HepG2 (cell line): ENCODE measurements at regions not wholly inside any gene's neighbourhood (a gene's known extent, or its start where the extent isn't known, plus 50 kb on each side); places are given as distances from the start of the nearest gene placed in this dataset.

Source experiments
- ATAC-seq: fragments of 200-7000 bp; cut with Tn5 transposase; 3 replicates; pipeline ENCODE4 v1.9.1; 2020; ENCODE audit warnings: mild to moderate bottlenecking, moderate library complexity
- BruUV-seq: library from RNA; stranded (reverse); fragments of 400-500 nt; replicated peaks from 2 replicates; lab custom pipeline; 2021; lab: Mats Ljungman, UMichigan
- CTCF ChIA-PET: fragments of 300-600 bp; formaldehyde crosslinking; extraction: SDS; loops from one replicate; lab custom pipeline; 2021; ENCODE audit warnings: low total read pairs, inconsistent platforms, low intra/inter-chr PET ratio; lab: Yijun Ruan, JAX
- POLR2A ChIA-PET: fragments of 350-600 bp; sonication (Branson Sonifier 250); formaldehyde crosslinking; loops from one replicate; lab custom pipeline; 2020; ENCODE audit warnings: antibody characterized with exemption, inconsistent platforms; lab: Yijun Ruan, JAX
- DNase-seq: peaks from one replicate; pipeline ENCODE4 v3.0.0-alpha.2; 2015; ENCODE audit warnings: low spot score
- FAIRE-seq: peaks from 3 replicates; lab custom pipeline; 2011; peaks lifted over from hg19 to GRCh38; lab: Jason Lieb, UNC
- H2AFZ ChIP-seq: one replicate; pipeline ENCODE4 v1.6.1; 2011; ENCODE audit warnings: low read length, inconsistent platforms
- H3K27ac ChIP-seq: fragments of 300-600 bp; 3 replicates; pipeline ENCODE4 v1.8.0; 2011; ENCODE audit warnings: mixed run types, mild to moderate bottlenecking, mixed read lengths, low read length, inconsistent platforms; ENCODE audit not compliant: insufficient read depth; ENCODE audit errors: extremely low read length
- H3K27me3 ChIP-seq, 2 experiments: fragments of 200-600 bp in 1 of 2; 2 replicates in 1 of 2; 3 replicates in 1 of 2; pipeline versions ENCODE4 v1.6.0 to v1.8.0; 2011; ENCODE audit warnings: low read length in 2 of 2, mild to moderate bottlenecking in 2 of 2, moderate library complexity in 2 of 2, inconsistent platforms in 1 of 2; ENCODE audit not compliant: insufficient read depth in 2 of 2, control insufficient read depth in 1 of 2
- H3K36me3 ChIP-seq, 2 experiments: fragments of 200-600 bp in 1 of 2; replicated peaks in 1 of 2; 2 replicates in 1 of 2; 3 replicates in 1 of 2; pipeline versions ENCODE4 v1.5.1 to v1.8.0; 2011; ENCODE audit warnings: low read length in 2 of 2, inconsistent platforms in 1 of 2; ENCODE audit not compliant: insufficient read depth in 2 of 2, control insufficient read depth in 1 of 2
- H3K4me1 ChIP-seq: 2 replicates; pipeline ENCODE4 v1.5.1; 2012; ENCODE audit warnings: low read length, inconsistent platforms; ENCODE audit not compliant: insufficient read depth
- H3K4me2 ChIP-seq: 2 replicates; pipeline ENCODE4 v1.6.0; 2011; ENCODE audit warnings: low read depth, low read length, inconsistent platforms
- H3K4me3 ChIP-seq, 3 experiments: fragments of 200-600 bp in 1 of 3; sonication (generic), shearing (Covaris generic) in 1 of 3; replicated peaks in 1 of 3; 2 replicates each; pipeline ENCODE4 v1.5.1; 2011 to 2016; ENCODE audit warnings: low read length in 3 of 3, inconsistent platforms in 2 of 3, low read depth in 2 of 3, mild to moderate bottlenecking in 2 of 3, control low read depth in 1 of 3, mixed read lengths in 1 of 3; ENCODE audit not compliant: insufficient read depth in 1 of 3
- H3K79me2 ChIP-seq: one replicate; pipeline ENCODE4 v1.6.1; 2011; ENCODE audit warnings: low read length, inconsistent platforms; ENCODE audit not compliant: insufficient read depth
- H3K9ac ChIP-seq: 2 replicates; pipeline ENCODE4 v1.6.0; 2011; ENCODE audit warnings: mild to moderate bottlenecking, low read depth, low read length, inconsistent platforms; ENCODE audit not compliant: insufficient read depth
- H3K9me3 ChIP-seq: 2 replicates; pipeline ENCODE4 v1.5.1; 2012; ENCODE audit warnings: mild to moderate bottlenecking, low read length
- H4K20me1 ChIP-seq: 2 replicates; pipeline ENCODE4 v1.6.0; 2011; ENCODE audit warnings: inconsistent platforms, mild to moderate bottlenecking, low read length, moderate library complexity; ENCODE audit not compliant: insufficient read depth
- CHD2 ChIP-seq: IDR thresholded peaks from 2 replicates; pipeline ENCODE4 v1.6.1; 2011; ENCODE audit warnings: low read depth, low read length, improper control_type of control experiment
- DR1 ChIP-seq: sonication (generic); formaldehyde crosslinking; IDR thresholded peaks from 2 replicates; pipeline ENCODE4 v1.8.0; 2021; ENCODE audit warnings: mild to moderate bottlenecking, missing genetic modification reagents, inconsistent platforms
- HCFC1 ChIP-seq: fragments of 150-350 bp; IDR thresholded peaks from 2 replicates; pipeline ENCODE4 v1.6.1; 2014; ENCODE audit warnings: low read depth, low read length
- KDM5B ChIP-seq: sonication (generic); formaldehyde crosslinking; IDR thresholded peaks from 2 replicates; pipeline ENCODE4 v1.4.0; 2020; ENCODE audit warnings: missing genetic modification reagents, mild to moderate bottlenecking, borderline replicate concordance
- MED13 ChIP-seq: sonication (generic); formaldehyde crosslinking; IDR thresholded peaks from 2 replicates; pipeline ENCODE4 v1.5.0; 2020; ENCODE audit warnings: missing genetic modification reagents
- MXI1 ChIP-seq: IDR thresholded peaks from 3 replicates; pipeline ENCODE4 v1.6.1; 2012; ENCODE audit warnings: low read depth, low read length, inconsistent platforms, borderline replicate concordance
- PRMT3 ChIP-seq: sonication (generic); formaldehyde crosslinking; IDR thresholded peaks from 2 replicates; pipeline ENCODE4 v1.8.1; 2022; ENCODE audit warnings: low read depth, mild to moderate bottlenecking, moderate library complexity, missing genetic modification reagents, borderline replicate concordance
- PTBP1 ChIP-seq: fragments of 200-400 bp; formaldehyde crosslinking; IDR thresholded peaks from 2 replicates; pipeline ENCODE4 v1.6.1; 2018; ENCODE audit warnings: low read length, low read depth; ENCODE audit not compliant: poor library complexity, severe bottlenecking
- RNF2 ChIP-seq: fragments of 450-650 bp; conservative IDR thresholded peaks from 2 replicates; pipeline ENCODE4 v1.6.1; 2016; ENCODE audit warnings: low read depth
- TEAD2 ChIP-seq: sonication (generic); formaldehyde crosslinking; IDR thresholded peaks from 2 replicates; pipeline ENCODE4 v1.9.0; 2021; ENCODE audit warnings: missing genetic modification reagents
- ZNF614 ChIP-seq: IDR thresholded peaks from 2 replicates; pipeline ENCODE4 v1.6.1; 2018; ENCODE audit warnings: missing biosample characterization, missing genetic modification reagents, inconsistent platforms, borderline replicate concordance
- ZNF883 ChIP-seq: sonication (generic); formaldehyde crosslinking; IDR thresholded peaks from 2 replicates; pipeline ENCODE4 v1.5.1; 2020; ENCODE audit warnings: mild to moderate bottlenecking, missing genetic modification reagents; ENCODE audit errors: not compliant biosample characterization
- ZSCAN31 ChIP-seq: sonication (generic); formaldehyde crosslinking; IDR thresholded peaks from 2 replicates; pipeline ENCODE4 v1.5.0; 2020; ENCODE audit warnings: low read depth, mild to moderate bottlenecking, missing genetic modification reagents
- WGBS: methylation state at CpG from one replicate; pipeline ENCODE4 v1.1.6; 2017; ENCODE audit warnings: low lambda C conversion rate; 5-methylcytosine and 5-hydroxymethylcytosine counted together
- in situ Hi-C: cut with HindIII; loops from 2 replicates; pipeline ENCODE4 v1.10.0; 2017; ENCODE audit warnings: low pct_unique_long_range_greater_than_20kb; ENCODE audit not compliant: extremely low pct_ligation_motif_present
- intact Hi-C: fragments of 100-400 bp; cut with micrococcal nuclease; formaldehyde crosslinking; loops from one replicate; pipeline ENCODE4 v1.10.0; 2022; ENCODE audit not compliant: unreplicated experiment
- TF ChIP-seq, protein P1 (sequence below): sonication (generic); formaldehyde crosslinking; IDR thresholded peaks from 2 replicates; pipeline ENCODE4 v1.5.0; 2020; ENCODE audit warnings: mild to moderate bottlenecking, missing genetic modification reagents
- TF ChIP-seq, protein P2 (sequence below): sonication (generic); formaldehyde crosslinking; IDR thresholded peaks from 2 replicates; pipeline ENCODE4 v1.8.0; 2022; ENCODE audit warnings: missing genetic modification reagents, low read depth, mild to moderate bottlenecking, borderline replicate concordance
- TF ChIP-seq, protein P3 (sequence below): IDR thresholded peaks from 2 replicates; pipeline ENCODE4 v1.6.1; 2016; ENCODE audit warnings: mild to moderate bottlenecking

DNA sequence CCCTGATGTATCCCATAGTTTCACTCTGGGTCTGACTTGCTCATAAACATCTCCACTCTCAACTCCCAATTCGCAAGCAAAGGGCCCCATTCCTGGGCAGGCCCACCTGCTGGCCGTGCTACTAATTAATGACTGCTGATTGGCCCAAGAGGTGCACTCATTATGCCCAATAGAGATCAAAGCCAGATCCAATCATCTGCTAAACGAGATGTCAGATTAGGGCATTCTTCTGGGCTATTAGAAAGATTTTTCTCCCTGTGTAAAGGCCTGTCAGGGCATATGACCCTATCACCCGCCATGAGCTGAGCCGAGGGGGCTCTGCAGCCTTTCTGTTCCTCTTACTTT, 103.4 kb upstream of the HAAO start:
- BruUV-seq: no TSS peak
- no peaks in the 10 kb centered on the region for H3K9me3 ChIP-seq
- H3K27ac ChIP-seq: no peak overlapping the region
- ATAC-seq (no peak), DNase-seq (no peak)
- H3K9ac ChIP-seq: no peak overlapping the region
- H3K36me3 ChIP-seq: no peaks in the 10 kb centered on the region
- H3K4me3 ChIP-seq: no peak overlapping the region
- intact Hi-C loops (no loop called here), in situ Hi-C loops (no loop called here)
- WGBS: 43% methylated on average over 5 of the region's 5 CpGs
- H3K27me3 ChIP-seq: peaks cover 0 to 27% of the 10 kb centered on the region in 2 experiments; a peak in 3 of 5 replicates
- no peak overlapping the region for H2AFZ ChIP-seq
- TF ChIP-seq ZNF883 (CRISPR knock-in tag): no peak
- TF ChIP-seq KDM5B: no peak
- TF ChIP-seq RNF2: no peak
- TF ChIP-seq PRMT3 (CRISPR knock-in tag): no peak
- TF ChIP-seq, protein P1, sequence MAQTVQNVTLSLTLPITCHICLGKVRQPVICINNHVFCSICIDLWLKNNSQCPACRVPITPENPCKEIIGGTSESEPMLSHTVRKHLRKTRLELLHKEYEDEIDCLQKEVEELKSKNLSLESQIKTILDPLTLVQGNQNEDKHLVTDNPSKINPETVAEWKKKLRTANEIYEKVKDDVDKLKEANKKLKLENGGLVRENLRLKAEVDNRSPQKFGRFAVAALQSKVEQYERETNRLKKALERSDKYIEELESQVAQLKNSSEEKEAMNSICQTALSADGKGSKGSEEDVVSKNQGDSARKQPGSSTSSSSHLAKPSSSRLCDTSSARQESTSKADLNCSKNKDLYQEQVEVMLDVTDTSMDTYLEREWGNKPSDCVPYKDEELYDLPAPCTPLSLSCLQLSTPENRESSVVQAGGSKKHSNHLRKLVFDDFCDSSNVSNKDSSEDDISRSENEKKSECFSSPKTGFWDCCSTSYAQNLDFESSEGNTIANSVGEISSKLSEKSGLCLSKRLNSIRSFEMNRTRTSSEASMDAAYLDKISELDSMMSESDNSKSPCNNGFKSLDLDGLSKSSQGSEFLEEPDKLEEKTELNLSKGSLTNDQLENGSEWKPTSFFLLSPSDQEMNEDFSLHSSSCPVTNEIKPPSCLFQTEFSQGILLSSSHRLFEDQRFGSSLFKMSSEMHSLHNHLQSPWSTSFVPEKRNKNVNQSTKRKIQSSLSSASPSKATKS (CRISPR knock-in tag): no peak
- TF ChIP-seq, protein P2, sequence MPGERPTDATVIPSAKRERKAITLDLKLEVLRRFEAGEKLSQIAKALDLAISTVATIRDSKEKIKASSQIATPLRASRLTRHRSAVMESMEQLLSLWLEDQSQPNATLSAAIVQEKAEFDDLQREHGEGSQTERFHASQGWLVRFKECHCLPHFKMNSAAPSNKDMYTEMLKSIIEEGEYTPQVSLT: no peak
- TF ChIP-seq CHD2: no peak
- TF ChIP-seq MED13: no peak
- no peak for TF ChIP-seq HCFC1
- no peak for TF ChIP-seq MXI1
- no peak for TF ChIP-seq ZNF614 (CRISPR knock-in tag)
- no peak for TF ChIP-seq DR1
- TF ChIP-seq, protein P3, sequence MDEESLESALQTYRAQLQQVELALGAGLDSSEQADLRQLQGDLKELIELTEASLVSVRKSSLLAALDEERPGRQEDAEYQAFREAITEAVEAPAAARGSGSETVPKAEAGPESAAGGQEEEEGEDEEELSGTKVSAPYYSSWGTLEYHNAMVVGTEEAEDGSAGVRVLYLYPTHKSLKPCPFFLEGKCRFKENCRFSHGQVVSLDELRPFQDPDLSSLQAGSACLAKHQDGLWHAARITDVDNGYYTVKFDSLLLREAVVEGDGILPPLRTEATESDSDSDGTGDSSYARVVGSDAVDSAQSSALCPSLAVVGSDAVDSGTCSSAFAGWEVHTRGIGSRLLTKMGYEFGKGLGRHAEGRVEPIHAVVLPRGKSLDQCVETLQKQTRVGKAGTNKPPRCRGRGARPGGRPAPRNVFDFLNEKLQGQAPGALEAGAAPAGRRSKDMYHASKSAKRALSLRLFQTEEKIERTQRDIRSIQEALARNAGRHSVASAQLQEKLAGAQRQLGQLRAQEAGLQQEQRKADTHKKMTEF (CRISPR knock-in tag): no peak
- TF ChIP-seq TEAD2 (CRISPR knock-in tag): no peak
- no peak for TF ChIP-seq ZSCAN31 (CRISPR knock-in tag)
- no peak for TF ChIP-seq PTBP1
- TF ChIP-seq, all 625 proteins: peak for 0
- H3K4me2 ChIP-seq: no peak overlapping the region
- POLR2A ChIA-PET: no interaction called here
- no peak for FAIRE-seq
- H3K79me2 ChIP-seq: no peaks in the 10 kb centered on the region
- CTCF ChIA-PET: no interaction called here
- peaks cover 11% of the 10 kb centered on the region for H3K4me1 ChIP-seq
- H4K20me1 ChIP-seq: no peaks in the 10 kb centered on the region
